Muscle layer of duodenum (tissue), 2 donors: ENCODE measurements at regions not wholly inside any gene's neighbourhood (a gene's known extent, or its start where the extent isn't known, plus 50 kb on each side); places are given as distances from the start of the nearest gene placed in this dataset.

Experiments used
- H3K27ac ChIP-seq: one replicate; pipeline ENCODE4 v1.7.0; 2013; ENCODE audit warnings: mild to moderate bottlenecking, low read length
- H3K27me3 ChIP-seq: one replicate; pipeline ENCODE4 v1.7.0; 2013; ENCODE audit warnings: low read depth, mild to moderate bottlenecking, control low read depth, low read length
- H3K36me3 ChIP-seq, 2 donors: one replicate each; pipeline ENCODE4 v1.7.0; 2013; ENCODE audit warnings: low read length in 2 of 2, control low read depth in 1 of 2, mild to moderate bottlenecking in 1 of 2; ENCODE audit not compliant: insufficient read depth in 2 of 2, control insufficient read depth in 1 of 2
- H3K4me1 ChIP-seq, 2 donors: one replicate each; pipeline ENCODE4 v1.7.0; 2013; ENCODE audit warnings: low read length in 2 of 2, mild to moderate bottlenecking in 2 of 2, control low read depth in 1 of 2, moderate library complexity in 1 of 2; ENCODE audit not compliant: insufficient read depth in 2 of 2, control insufficient read depth in 1 of 2
- H3K4me3 ChIP-seq, 2 donors: one replicate each; pipeline ENCODE4 v1.7.0; 2013; ENCODE audit warnings: low read length in 2 of 2, low read depth in 1 of 2, mild to moderate bottlenecking in 1 of 2
- H3K9me3 ChIP-seq, 2 donors: one replicate each; pipeline ENCODE4 v1.7.0; 2013; ENCODE audit warnings: low read length in 2 of 2, control low read depth in 1 of 2, mild to moderate bottlenecking in 1 of 2; ENCODE audit not compliant: control insufficient read depth in 1 of 2
- donor health status: healthy.

DNA sequence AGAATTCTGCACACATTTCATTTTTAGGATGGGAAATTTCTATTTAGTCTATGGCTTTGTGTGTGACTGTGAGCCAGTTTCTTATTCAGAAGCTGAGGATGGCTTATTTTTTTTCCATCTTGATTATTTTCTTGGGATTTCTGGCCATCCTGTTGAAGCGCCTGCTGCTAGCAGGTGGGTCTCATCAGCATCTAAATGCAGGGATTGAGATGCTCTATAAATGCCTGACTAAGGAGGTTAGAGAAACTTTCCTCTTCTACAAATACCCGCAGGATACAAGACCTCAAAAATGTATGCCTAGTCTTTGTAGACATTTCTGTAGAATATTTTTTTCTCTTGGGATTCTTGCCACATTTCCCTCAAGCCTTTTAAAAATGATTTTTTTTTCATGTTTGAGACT lies 138.0 kb upstream of the CCN2 start:
- peaks cover 0 to 6% of the 10 kb centered on the region in 2 donors for H3K4me1 ChIP-seq
- no peaks in the 10 kb centered on the region for H3K27me3 ChIP-seq
- H3K36me3 ChIP-seq, result no peaks in the 10 kb centered on the region
- no peak overlapping the region for H3K4me3 ChIP-seq
- no peak overlapping the region for H3K27ac ChIP-seq
- no peaks in the 10 kb centered on the region for H3K9me3 ChIP-seq

DNA sequence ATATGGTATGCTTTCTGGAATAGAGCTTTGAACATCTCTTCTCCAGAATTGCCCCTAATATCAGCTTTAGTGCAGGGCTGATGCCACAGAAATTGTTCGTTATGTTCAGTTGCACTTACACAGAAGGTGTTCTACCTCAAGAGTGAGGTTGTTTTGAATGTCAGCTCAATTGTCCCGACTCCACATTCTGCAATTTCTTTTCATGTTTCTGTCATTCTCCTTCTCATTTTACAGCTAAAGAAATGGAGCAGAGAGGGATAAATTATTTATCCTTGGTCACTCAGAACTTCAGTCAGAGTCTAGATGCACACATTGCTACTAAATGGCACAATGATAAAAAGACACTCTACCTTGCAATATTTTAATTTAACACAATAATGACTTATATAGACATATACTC lies 137.0 kb upstream of the CCN2 start:
- Histone ChIP-seq H3K4me1 (peaks cover 0 to 6% of the 10 kb centered on the region in 2 donors), H3K27ac (no peak overlapping the region), H3K4me3 (no peak overlapping the region), H3K36me3 (no peaks in the 10 kb centered on the region), H3K9me3 (no peaks in the 10 kb centered on the region), H3K27me3 (no peaks in the 10 kb centered on the region)

DNA sequence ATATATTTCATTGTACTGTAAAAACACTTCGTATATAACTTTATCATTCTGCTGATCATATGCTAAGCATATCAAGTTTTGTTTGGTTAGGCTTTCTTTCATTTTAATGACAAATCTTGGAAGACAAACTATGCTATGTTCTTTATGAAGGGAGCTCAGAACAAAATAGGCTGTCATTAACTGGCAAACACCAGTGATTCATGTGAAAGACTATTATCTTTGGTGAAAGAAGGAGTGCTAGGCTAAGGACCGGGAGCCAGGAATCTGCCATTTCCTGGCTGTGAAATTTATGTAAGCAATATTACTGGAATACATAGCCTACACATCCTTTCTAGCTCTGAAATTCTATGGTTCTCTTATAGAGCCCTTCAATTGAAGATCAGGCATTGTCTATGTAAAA lies 136.2 kb upstream of the CCN2 start:
- Histone ChIP-seq H3K4me3 (no peak overlapping the region), H3K4me1 (peaks cover 0 to 6% of the 10 kb centered on the region in 2 donors), H3K36me3 (no peaks in the 10 kb centered on the region), H3K9me3 (no peaks in the 10 kb centered on the region), H3K27ac (no peak overlapping the region), H3K27me3 (no peaks in the 10 kb centered on the region)

DNA sequence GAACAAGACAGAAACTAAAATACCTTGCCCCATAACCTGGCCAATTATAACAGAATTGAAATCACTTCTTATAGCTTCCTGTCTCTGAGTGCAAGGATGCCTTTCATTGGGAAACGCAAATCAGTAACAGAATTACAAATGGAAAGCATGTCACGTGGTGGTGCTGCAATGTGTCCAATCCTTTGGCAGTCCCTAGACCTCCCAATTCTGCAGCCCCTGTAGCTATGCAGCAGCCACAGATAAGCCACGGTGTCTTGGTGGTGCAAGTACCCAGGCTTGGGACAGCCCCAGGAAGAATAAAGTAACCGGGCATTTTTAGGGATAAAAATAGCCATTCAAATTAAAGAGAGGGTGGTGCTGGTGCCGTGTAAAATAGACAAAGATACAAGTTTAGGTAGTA lies 134.6 kb upstream of the CCN2 start:
- Histone ChIP-seq H3K27ac (peak overlapping the region; percentile 69), H3K27me3 (no peaks in the 10 kb centered on the region), H3K36me3 (no peaks in the 10 kb centered on the region), H3K4me1 (peaks cover 0 to 6% of the 10 kb centered on the region in 2 donors), H3K4me3 (no peak overlapping the region), H3K9me3 (no peaks in the 10 kb centered on the region)

DNA sequence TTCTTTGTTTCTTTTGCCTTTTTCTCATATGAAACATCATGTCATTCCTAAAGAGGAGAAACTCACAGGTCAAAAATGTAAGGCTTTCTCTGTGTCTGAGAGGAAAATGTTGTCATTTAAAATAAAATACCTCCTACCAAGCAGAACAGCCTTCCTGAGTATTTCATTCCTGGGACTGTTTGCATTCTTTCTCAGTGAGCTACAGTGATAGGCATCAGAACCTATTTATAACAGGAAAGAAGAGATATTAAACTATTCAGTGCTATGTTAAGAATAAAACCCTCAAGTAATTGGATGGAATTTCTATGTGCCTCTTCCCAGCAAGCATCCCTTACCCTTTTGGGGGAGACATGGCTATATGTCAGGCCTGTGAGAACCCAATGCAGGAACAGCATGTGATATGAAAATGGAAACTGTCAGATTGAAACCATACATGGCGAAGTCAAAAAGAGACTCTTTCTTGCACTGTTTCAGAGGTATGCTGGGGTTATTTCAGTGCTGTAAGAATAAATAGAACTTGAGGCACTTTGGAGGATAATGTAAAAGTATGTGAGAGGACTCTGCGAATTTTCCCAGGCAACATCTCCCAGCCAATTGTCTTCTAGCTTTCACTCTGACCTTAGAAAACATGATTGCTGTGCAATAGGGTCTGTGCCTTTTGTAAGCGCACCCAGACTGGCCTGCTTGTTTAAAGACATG lies 133.8 kb upstream of the CCN2 start:
- H3K4me3 ChIP-seq, result no peak overlapping the region
- no peaks in the 10 kb centered on the region for H3K9me3 ChIP-seq
- peaks cover 0 to 6% of the 10 kb centered on the region in 2 donors for H3K4me1 ChIP-seq
- peak overlapping the region; percentile 69 for H3K27ac ChIP-seq
- no peaks in the 10 kb centered on the region for H3K36me3 ChIP-seq
- H3K27me3 ChIP-seq, result no peaks in the 10 kb centered on the region

DNA sequence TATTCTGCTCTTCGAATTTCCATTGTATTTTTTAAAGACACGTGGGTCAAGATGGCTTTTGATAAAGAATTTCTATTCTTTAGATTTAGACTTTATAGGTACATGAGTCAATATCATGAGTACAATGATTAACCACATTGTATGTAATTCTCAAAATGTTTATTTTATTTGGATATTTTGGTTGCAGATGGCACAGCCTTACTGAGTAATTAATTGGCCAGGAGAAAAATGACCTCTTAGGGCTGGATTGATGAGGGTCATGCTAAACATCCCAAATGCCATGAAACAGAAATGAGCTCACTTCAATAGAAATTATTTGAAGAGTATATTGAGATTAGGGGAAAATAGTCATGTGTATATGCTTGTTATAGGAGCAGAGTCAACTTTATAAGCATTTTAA lies 131.2 kb upstream of the CCN2 start:
- Histone ChIP-seq H3K4me3 (no peak overlapping the region), H3K27ac (no peak overlapping the region), H3K4me1 (peaks cover 0 to 6% of the 10 kb centered on the region in 2 donors), H3K27me3 (no peaks in the 10 kb centered on the region), H3K36me3 (no peaks in the 10 kb centered on the region), H3K9me3 (no peaks in the 10 kb centered on the region)

DNA sequence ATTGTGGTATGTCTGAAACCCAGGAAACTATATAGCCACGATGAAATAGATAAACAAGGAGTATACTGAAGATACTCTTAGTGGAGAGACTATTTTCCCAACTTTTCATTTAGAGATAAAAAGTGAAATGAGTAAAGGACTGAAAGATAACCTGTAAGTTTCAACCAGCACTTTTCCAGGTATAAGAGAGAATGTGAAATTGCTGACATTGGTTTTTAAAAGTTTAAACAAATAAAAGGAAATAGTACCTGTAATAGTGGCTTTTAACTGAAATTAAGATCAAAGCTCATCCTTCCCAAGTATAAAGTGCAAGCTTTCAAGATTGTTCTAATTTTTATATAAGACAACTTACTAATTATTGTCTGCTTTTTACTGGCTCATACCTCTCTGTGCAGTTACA lies 130.2 kb upstream of the CCN2 start:
- Histone ChIP-seq H3K4me3 (no peak overlapping the region), H3K4me1 (peaks cover 0 to 6% of the 10 kb centered on the region in 2 donors), H3K36me3 (no peaks in the 10 kb centered on the region), H3K27me3 (no peaks in the 10 kb centered on the region), H3K27ac (no peak overlapping the region), H3K9me3 (no peaks in the 10 kb centered on the region)

DNA sequence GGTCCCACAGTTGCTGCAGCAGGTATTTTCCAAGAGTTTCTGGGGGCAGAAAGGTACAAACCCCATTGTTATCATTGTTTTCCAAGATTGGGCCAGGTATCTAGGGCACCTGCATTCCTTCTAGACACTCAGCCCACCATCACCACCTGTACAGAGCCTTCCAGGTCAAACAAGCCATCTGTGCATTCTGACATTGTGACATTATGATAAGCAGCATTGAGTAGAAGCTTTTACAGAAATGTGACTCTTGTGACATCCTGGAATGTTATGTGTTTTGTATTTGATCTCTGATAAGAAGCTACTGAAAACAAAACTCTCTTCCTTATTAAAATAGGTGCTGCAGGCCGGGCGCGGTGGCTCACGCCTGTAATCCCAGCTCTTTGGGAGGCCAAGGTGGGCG lies 128.1 kb upstream of the CCN2 start:
- no peaks in the 10 kb centered on the region for H3K36me3 ChIP-seq

DNA sequence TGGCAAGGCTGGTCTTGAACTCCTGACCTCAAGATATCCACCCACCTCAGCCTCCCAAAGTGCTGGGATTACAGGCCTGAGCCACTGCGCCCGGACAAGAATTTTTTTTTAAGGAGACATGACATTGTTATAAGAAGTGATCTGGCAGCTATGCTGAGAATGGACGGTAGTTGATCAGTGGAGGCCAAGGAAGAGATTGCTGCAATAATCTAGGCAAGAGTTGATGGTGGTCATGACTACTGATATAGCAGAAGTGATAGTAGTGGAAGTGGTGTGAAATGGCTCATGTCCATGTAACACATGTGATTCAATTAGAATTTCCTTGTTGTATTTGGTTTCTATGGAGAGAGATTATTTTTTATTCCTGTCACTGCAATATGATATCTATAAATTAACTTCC lies 125.3 kb upstream of the CCN2 start:
- no peak overlapping the region for H3K27ac ChIP-seq
- H3K36me3 ChIP-seq, result no peaks in the 10 kb centered on the region
- H3K9me3 ChIP-seq, result no peaks in the 10 kb centered on the region
- no peaks in the 10 kb centered on the region for H3K4me1 ChIP-seq
- H3K27me3 ChIP-seq, result no peaks in the 10 kb centered on the region
- no peak overlapping the region for H3K4me3 ChIP-seq

More for the DNA sequence above, 128.1 kb upstream of the CCN2 start:
- H3K27ac ChIP-seq, result no peak overlapping the region
- H3K4me3 ChIP-seq, result no peak overlapping the region
- H3K27me3 ChIP-seq, result no peaks in the 10 kb centered on the region
- H3K9me3 ChIP-seq, result no peaks in the 10 kb centered on the region
- H3K4me1 ChIP-seq, result no peaks in the 10 kb centered on the region

DNA sequence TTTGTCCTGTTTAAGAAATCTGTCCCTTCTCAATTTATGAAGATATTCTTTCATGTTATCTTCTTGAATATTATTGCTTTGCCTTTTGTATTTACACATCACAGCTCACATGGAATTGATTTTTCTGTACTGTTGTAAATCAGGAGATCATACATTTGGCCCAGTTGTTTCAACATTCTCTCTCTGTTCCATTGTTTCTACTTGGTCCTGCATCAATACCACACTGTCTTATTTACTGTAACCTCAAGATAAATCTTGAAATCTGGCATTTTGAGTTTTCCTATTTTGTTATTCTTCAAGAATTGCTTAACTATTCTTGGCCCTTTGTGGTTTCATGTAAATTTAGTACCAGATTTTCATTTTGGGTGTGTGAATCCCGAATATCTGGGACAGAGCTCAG lies 121.7 kb upstream of the CCN2 start:
- H3K9me3 ChIP-seq, result no peaks in the 10 kb centered on the region
- no peak overlapping the region for H3K27ac ChIP-seq
- no peak overlapping the region for H3K4me3 ChIP-seq
- no peaks in the 10 kb centered on the region for H3K4me1 ChIP-seq
- H3K27me3 ChIP-seq, result no peaks in the 10 kb centered on the region
- H3K36me3 ChIP-seq, result no peaks in the 10 kb centered on the region

DNA sequence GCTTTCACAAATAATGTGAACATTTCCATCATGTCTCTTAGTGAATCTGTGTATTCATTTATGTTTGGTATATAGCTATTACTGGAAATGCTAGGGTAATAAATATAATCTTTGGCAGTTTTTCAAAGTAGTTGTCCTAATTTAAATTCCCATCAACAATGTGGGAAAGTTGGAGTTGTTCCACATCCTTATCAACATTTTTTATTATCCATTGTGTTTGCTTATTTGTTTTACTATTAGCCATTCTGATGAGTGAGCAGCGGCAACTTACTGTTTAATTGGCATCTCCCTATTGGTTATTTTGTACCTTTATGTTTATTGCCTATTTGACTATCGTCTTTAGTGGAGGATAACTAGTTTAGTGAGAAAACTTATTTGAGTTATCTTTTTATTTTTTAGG lies 121.1 kb upstream of the CCN2 start:
- Histone ChIP-seq H3K4me1 (no peaks in the 10 kb centered on the region), H3K9me3 (no peaks in the 10 kb centered on the region), H3K27me3 (no peaks in the 10 kb centered on the region), H3K27ac (no peak overlapping the region), H3K4me3 (no peak overlapping the region), H3K36me3 (no peaks in the 10 kb centered on the region)

DNA sequence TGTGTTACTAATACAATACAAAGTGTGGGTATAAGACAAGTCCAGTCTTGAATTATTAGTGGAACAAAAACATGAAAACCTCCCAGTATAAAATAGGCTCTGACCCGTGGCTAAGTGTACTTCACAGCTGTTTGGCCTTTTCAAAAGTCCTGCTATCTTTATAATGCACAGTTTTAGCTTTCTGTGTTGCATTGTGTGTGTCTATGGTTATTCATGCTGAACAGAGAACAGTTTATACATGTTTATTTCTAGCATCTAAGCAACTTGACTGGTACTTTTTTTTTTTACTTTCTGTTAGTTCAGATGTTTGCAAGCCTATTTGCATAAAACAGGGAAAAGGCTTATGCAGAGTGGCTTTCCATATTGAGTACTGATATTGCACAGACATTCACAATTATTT lies 119.2 kb upstream of the CCN2 start:
- Histone ChIP-seq H3K9me3 (no peaks in the 10 kb centered on the region), H3K4me1 (no peaks in the 10 kb centered on the region), H3K4me3 (no peak overlapping the region), H3K27ac (peak overlapping the region; percentile 9), H3K36me3 (no peaks in the 10 kb centered on the region), H3K27me3 (no peaks in the 10 kb centered on the region)
